ENCODE measurements at regions not wholly inside any gene's neighbourhood (a gene's known extent, or its start where the extent isn't known, plus 50 kb on each side); places are given as distances from the start of the nearest gene placed in this dataset.

GRCh38 chr9:86671018-86671417 is 276.3 kb downstream of the GAS1 start:
- FAIRE-seq = no peak

GRCh38 chr9:86670536-86670935 is 276.8 kb downstream of the GAS1 start:
- DNase-seq (ENCODE audit: extremely low spot score, insufficient read length, low read depth) (no peak), FAIRE-seq (no peak)

More at GRCh38 chr9:86671018-86671417, 276.3 kb downstream of the GAS1 start:
- no peak for DNase-seq (ENCODE audit: extremely low spot score, insufficient read length, low read depth)

- DNase-seq (ENCODE audit: extremely low spot score, insufficient read length, low read depth) = no peak
- no peak for FAIRE-seq
Observed at GRCh38 chr9:86670076-86670475, 277.2 kb downstream of the GAS1 start.

- FAIRE-seq (no peak), DNase-seq (ENCODE audit: extremely low spot score, insufficient read length, low read depth) (no peak)
Observed at GRCh38 chr9:86669422-86669821, 277.9 kb downstream of the GAS1 start.

- DNase-seq (ENCODE audit: extremely low spot score, insufficient read length, low read depth) (no peak), FAIRE-seq (no peak)
Observed at GRCh38 chr9:86668488-86668887, 278.8 kb downstream of the GAS1 start.

GRCh38 chr9:86667307-86667706 is 280.0 kb downstream of the GAS1 start:
- FAIRE-seq (no peak), DNase-seq (ENCODE audit: extremely low spot score, insufficient read length, low read depth) (no peak)

- DNase-seq (ENCODE audit: extremely low spot score, insufficient read length, low read depth) = no peak
- FAIRE-seq = no peak
Observed at GRCh38 chr9:86665416-86665815, 281.9 kb downstream of the GAS1 start.

- no peak for DNase-seq (ENCODE audit: extremely low spot score, insufficient read length, low read depth)
- no peak for FAIRE-seq
Observed at GRCh38 chr9:86664603-86665002, 282.7 kb downstream of the GAS1 start.

GRCh38 chr9:86663905-86664304 is 283.4 kb downstream of the GAS1 start:
- FAIRE-seq (no peak), DNase-seq (ENCODE audit: extremely low spot score, insufficient read length, low read depth) (no peak)

GRCh38 chr9:86662890-86663468 is 284.3 kb downstream of the GAS1 start:
- FAIRE-seq = no peak
- DNase-seq (ENCODE audit: extremely low spot score, insufficient read length, low read depth) = no peak

GRCh38 chr9:86660146-86660943 is 287.0 kb downstream of the GAS1 start:
- FAIRE-seq (no peak), DNase-seq (ENCODE audit: extremely low spot score, insufficient read length, low read depth) (no peak)

GRCh38 chr9:86659413-86660046 is 287.8 kb downstream of the GAS1 start:
- DNase-seq (ENCODE audit: extremely low spot score, insufficient read length, low read depth) (no peak), FAIRE-seq (no peak)

- FAIRE-seq (no peak), DNase-seq (ENCODE audit: extremely low spot score, insufficient read length, low read depth) (no peak)
Observed at GRCh38 chr9:86655147-86655546, 292.2 kb downstream of the GAS1 start.

GRCh38 chr9:86653466-86653865 is 293.8 kb downstream of the GAS1 start:
- DNase-seq (ENCODE audit: extremely low spot score, insufficient read length, low read depth) (no peak), FAIRE-seq (no peak)

- FAIRE-seq (no peak), DNase-seq (ENCODE audit: extremely low spot score, insufficient read length, low read depth) (no peak)
Observed at GRCh38 chr9:86652736-86653135, 294.6 kb downstream of the GAS1 start.

- FAIRE-seq (no peak), DNase-seq (ENCODE audit: extremely low spot score, insufficient read length, low read depth) (no peak)
Observed at GRCh38 chr9:86649913-86650312, 295.7 kb upstream of the TUT7 start.

- no peak for DNase-seq (ENCODE audit: extremely low spot score, insufficient read length, low read depth)
- no peak for FAIRE-seq
Observed at GRCh38 chr9:86648828-86649170, 294.6 kb upstream of the TUT7 start.

- no peak for DNase-seq (ENCODE audit: extremely low spot score, insufficient read length, low read depth)
- FAIRE-seq = no peak
Observed at GRCh38 chr9:86648156-86648827, 294.1 kb upstream of the TUT7 start.

- FAIRE-seq = no peak
Observed at GRCh38 chr9:86645303-86645702, 291.1 kb upstream of the TUT7 start.

GRCh38 chr9:86644675-86645034 is 290.4 kb upstream of the TUT7 start:
- DNase-seq (ENCODE audit: extremely low spot score, insufficient read length, low read depth) = no peak
- FAIRE-seq = no peak

More at GRCh38 chr9:86645303-86645702, 291.1 kb upstream of the TUT7 start:
- no peak for DNase-seq (ENCODE audit: extremely low spot score, insufficient read length, low read depth)

All from GM18507 (cell line).